Neural cell (in vitro differentiated cells): ENCODE measurements at regions not wholly inside any gene's neighbourhood (a gene's known extent, or its start where the extent isn't known, plus 50 kb on each side); places are given as distances from the start of the nearest gene placed in this dataset.

Experiments
- H2AFZ ChIP-seq: fragments of 200-600, 300-800 bp; sonication (generic), shearing (Covaris generic); 2 replicates; pipeline ENCODE4 v1.6.0; 2014; ENCODE audit warnings: low read depth, mild to moderate bottlenecking, antibody characterized with exemption, low read length, moderate library complexity
- H3F3A ChIP-seq: fragments of 200-600 bp; shearing (Covaris generic); 2 replicates; pipeline ENCODE4 v1.6.1; 2016; ENCODE audit warnings: mild to moderate bottlenecking, moderate library complexity, mixed read lengths, antibody characterized with exemption, low read length; ENCODE audit not compliant: insufficient read depth, poor library complexity, severe bottlenecking
- H3K27ac ChIP-seq: fragments of 200-600, 300-800 bp; sonication (generic), shearing (Covaris generic); 2 replicates; pipeline ENCODE4 v1.5.1; 2014; ENCODE audit warnings: mild to moderate bottlenecking, low read length, moderate library complexity
- H3K27me3 ChIP-seq: fragments of 300-800, 200-600 bp; sonication (generic), shearing (Covaris generic); 2 replicates; pipeline ENCODE4 v1.6.0; 2014; ENCODE audit warnings: mild to moderate bottlenecking, low read depth, low read length, moderate library complexity; ENCODE audit not compliant: insufficient read depth
- H3K36me3 ChIP-seq: fragments of 300-800, 200-600 bp; sonication (generic), shearing (Covaris generic); 2 replicates; pipeline ENCODE4 v1.5.1; 2014; ENCODE audit warnings: mild to moderate bottlenecking, antibody characterized with exemption, low read length, moderate library complexity; ENCODE audit not compliant: insufficient read depth
- H3K4me2 ChIP-seq: fragments of 300-800, 200-600 bp; sonication (generic), shearing (Covaris generic); 2 replicates; pipeline ENCODE4 v1.6.0; 2014; ENCODE audit warnings: mild to moderate bottlenecking, low read length
- H3K4me3 ChIP-seq: fragments of 300-800, 200-600 bp; sonication (generic), shearing (Covaris generic); 2 replicates; pipeline ENCODE4 v1.5.1; 2014; ENCODE audit warnings: mild to moderate bottlenecking, low read length, moderate library complexity
- H3K79me2 ChIP-seq: fragments of 200-600 bp; shearing (Covaris generic); replicated peaks from 2 replicates; pipeline ENCODE4 v1.6.0; 2014; ENCODE audit warnings: mild to moderate bottlenecking, low read length, moderate library complexity; ENCODE audit not compliant: insufficient read depth
- H3K9ac ChIP-seq: fragments of 300-800, 200-600 bp; sonication (generic), shearing (Covaris generic); 2 replicates; pipeline ENCODE4 v1.6.1; 2016; ENCODE audit warnings: mild to moderate bottlenecking, low read length, mixed read lengths
- H3K9me2 ChIP-seq: fragments of 200-600 bp; shearing (Covaris generic); 2 replicates; pipeline ENCODE4 v1.6.1; 2016; ENCODE audit warnings: mild to moderate bottlenecking, low read length, mixed read lengths; ENCODE audit not compliant: insufficient read depth
- H3K9me3 ChIP-seq: fragments of 200-600, 300-800 bp; sonication (generic), shearing (Covaris generic); 2 replicates; pipeline ENCODE4 v1.6.1; 2016; ENCODE audit warnings: mild to moderate bottlenecking, mixed run types, low read length, moderate library complexity, mixed read lengths
- H4K20me1 ChIP-seq: fragments of 200-600 bp; shearing (Covaris generic); 2 replicates; pipeline ENCODE4 v1.6.1; 2016; ENCODE audit warnings: mild to moderate bottlenecking, mixed run types; ENCODE audit not compliant: insufficient read depth
- CTCF ChIP-seq: fragments of 450-650 bp; IDR thresholded peaks from 2 replicates; pipeline ENCODE4 v1.5.1; 2014; ENCODE audit warnings: antibody characterized with exemption, mild to moderate bottlenecking, moderate library complexity; ENCODE audit not compliant: poor library complexity, severe bottlenecking
- EP300 ChIP-seq: fragments of 450-650 bp; conservative IDR thresholded peaks from 2 replicates; pipeline ENCODE4 v1.6.1; 2014; ENCODE audit warnings: antibody characterized with exemption, mild to moderate bottlenecking, moderate library complexity; ENCODE audit not compliant: poor library complexity, severe bottlenecking
- EZH2 ChIP-seq: fragments of 200-600, 300-800 bp; shearing (Covaris generic), sonication (generic); IDR thresholded peaks from 2 replicates; pipeline ENCODE4 v1.6.1; 2014; ENCODE audit warnings: antibody characterized with exemption, low read length, borderline replicate concordance, mild to moderate bottlenecking; ENCODE audit not compliant: insufficient read depth, poor library complexity, severe bottlenecking
- MXI1 ChIP-seq: fragments of 450-650 bp; conservative IDR thresholded peaks from 2 replicates; pipeline ENCODE4 v1.6.1; 2014; ENCODE audit warnings: antibody characterized with exemption, mild to moderate bottlenecking; ENCODE audit not compliant: poor library complexity, severe bottlenecking
- POLR2AphosphoS5 ChIP-seq: IDR thresholded peaks from 2 replicates; pipeline ENCODE4 v1.6.1; 2012
- RAD21 ChIP-seq: fragments of 450-650 bp; conservative IDR thresholded peaks from 2 replicates; pipeline ENCODE4 v1.6.1; 2014; ENCODE audit warnings: antibody characterized with exemption, mild to moderate bottlenecking, moderate library complexity
- REST ChIP-seq: IDR thresholded peaks from 2 replicates; pipeline ENCODE4 v1.6.1; 2012; ENCODE audit warnings: borderline replicate concordance
- SMC3 ChIP-seq: fragments of 450-650 bp; conservative IDR thresholded peaks from 2 replicates; pipeline ENCODE4 v1.6.1; 2014; ENCODE audit warnings: antibody characterized with exemption, mild to moderate bottlenecking, moderate library complexity; ENCODE audit not compliant: poor library complexity
- TAF1 ChIP-seq: IDR thresholded peaks from 2 replicates; pipeline ENCODE4 v1.6.1; 2012; ENCODE audit warnings: low read depth

DNA sequence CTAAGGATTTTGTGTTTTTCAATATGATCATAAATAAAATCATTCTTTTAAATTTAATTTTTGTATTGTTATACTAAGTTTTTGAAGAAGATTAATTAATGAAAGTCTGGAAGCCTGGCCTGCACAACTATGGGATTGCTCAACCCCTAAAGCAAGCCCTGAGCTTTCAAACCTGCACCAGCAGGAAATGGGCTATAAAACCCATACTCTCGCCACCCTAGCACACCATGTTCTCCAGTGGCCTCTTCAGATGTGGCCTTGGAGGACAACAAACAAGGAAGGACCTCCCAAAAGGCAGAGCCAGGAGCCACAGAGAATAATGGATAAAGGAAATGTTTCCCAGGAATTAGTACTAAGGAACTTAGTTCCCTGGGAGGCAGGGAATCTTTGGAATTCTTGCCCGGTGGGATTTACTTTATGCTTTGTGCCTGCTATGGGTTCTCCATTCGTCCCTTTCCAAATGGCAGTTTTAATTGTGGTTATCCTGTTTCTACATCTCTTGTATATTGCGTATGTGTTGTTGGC, 212.5 kb downstream of the ZFP36L2 start:
- H2AFZ ChIP-seq = no peak overlapping the region
- no peak overlapping the region for H3K4me3 ChIP-seq
- H3K9me3 ChIP-seq = no peaks in the 10 kb centered on the region
- H3K36me3 ChIP-seq = no peaks in the 10 kb centered on the region
- no peaks in the 10 kb centered on the region for H3F3A ChIP-seq
- no peak overlapping the region for H3K4me2 ChIP-seq
- TF ChIP-seq TAF1 (no peak), POLR2AphosphoS5 (no peak), EZH2 (no peak), RAD21 (no peak), MXI1 (no peak), SMC3 (no peak), CTCF (no peak), EP300 (no peak), REST (no peak)
- no peaks in the 10 kb centered on the region for H4K20me1 ChIP-seq
- H3K79me2 ChIP-seq = no peaks in the 10 kb centered on the region
- H3K9me2 ChIP-seq = no peaks in the 10 kb centered on the region
- H3K27ac ChIP-seq = no peak overlapping the region
- no peak overlapping the region for H3K9ac ChIP-seq
- H3K27me3 ChIP-seq = no peaks in the 10 kb centered on the region

- TF ChIP-seq EP300 = no peak
- TF ChIP-seq POLR2AphosphoS5 = no peak
- no peak for TF ChIP-seq SMC3
- TF ChIP-seq MXI1 = no peak
- TF ChIP-seq CTCF = no peak
- TF ChIP-seq EZH2 = no peak
- TF ChIP-seq REST = no peak
- TF ChIP-seq TAF1 = no peak
- TF ChIP-seq RAD21 = no peak
- no peaks in the 10 kb centered on the region for H3K9me2 ChIP-seq
- no peak overlapping the region for H3K9ac ChIP-seq
These were observed 213.4 kb downstream of the ZFP36L2 start for GRCh38 chr2:43012966-43013365.

More at GRCh38 chr2:43012966-43013365, 213.4 kb downstream of the ZFP36L2 start:
- Histone ChIP-seq H3K9me3 (no peaks in the 10 kb centered on the region), H3K27me3 (no peaks in the 10 kb centered on the region), H4K20me1 (no peaks in the 10 kb centered on the region), H3K4me2 (no peak overlapping the region), H3K27ac (no peak overlapping the region), H3F3A (no peaks in the 10 kb centered on the region), H3K36me3 (no peaks in the 10 kb centered on the region), H2AFZ (no peak overlapping the region), H3K79me2 (no peaks in the 10 kb centered on the region), H3K4me3 (no peak overlapping the region)
